Left ventricle myocardium inferior (tissue), 1 donor: ENCODE measurements at regions not wholly inside any gene's neighbourhood (a gene's known extent, or its start where the extent isn't known, plus 50 kb on each side); places are given as distances from the start of the nearest gene placed in this dataset.

Experiments used
- DNase-seq: peaks from one replicate; pipeline ENCODE4 v3.0.0-alpha.2; 2020
- H3K27ac ChIP-seq: fragments of 200-600 bp; replicated peaks from 2 replicates; pipeline ENCODE4 v1.8.0; 2021
- H3K27me3 ChIP-seq: fragments of 200-600 bp; 2 replicates; pipeline ENCODE4 v1.8.0; 2021; ENCODE audit warnings: low read depth
- H3K36me3 ChIP-seq: fragments of 200-600 bp; 2 replicates; pipeline ENCODE4 v1.8.0; 2021
- H3K4me1 ChIP-seq: fragments of 200-600 bp; 2 replicates; pipeline ENCODE4 v1.8.0; 2021
- H3K4me3 ChIP-seq: fragments of 200-600 bp; 2 replicates; pipeline ENCODE4 v1.8.0; 2021; ENCODE audit warnings: mild to moderate bottlenecking, moderate library complexity
- H3K9me3 ChIP-seq: fragments of 200-600 bp; replicated peaks from 2 replicates; pipeline ENCODE4 v1.8.0; 2021
- CTCF ChIP-seq: fragments of 200-600 bp; IDR thresholded peaks from 2 replicates; pipeline ENCODE4 v1.8.0; 2021; ENCODE audit warnings: antibody characterized with exemption, mild to moderate bottlenecking, borderline replicate concordance
- intact Hi-C: fragments of 100-400 bp; cut with micrococcal nuclease; formaldehyde crosslinking; loops from one replicate; pipeline ENCODE4 v1.11.0; 2022
- donor health status: DM: no; HTN: yes; CAD: no; lungs with severe emphysema.

GRCh38 chr2:212908031-212908430 lies 243.4 kb downstream of the IKZF2 start:
- intact Hi-C loops, result no loop called here
- Histone ChIP-seq H3K4me3 (no peak overlapping the region), H3K36me3 (no peaks in the 10 kb centered on the region), H3K27ac (no peak overlapping the region), H3K27me3 (no peaks in the 10 kb centered on the region), H3K9me3 (no peaks in the 10 kb centered on the region), H3K4me1 (peaks cover 10% of the 10 kb centered on the region)
- DNase-seq, result no peak
- TF ChIP-seq CTCF, result no peak

- peaks cover 10% of the 10 kb centered on the region for H3K4me1 ChIP-seq
- DNase-seq, result no peak
- intact Hi-C loops, result no loop called here
- no peak for TF ChIP-seq CTCF
- H3K27ac ChIP-seq, result no peak overlapping the region
- H3K36me3 ChIP-seq, result no peaks in the 10 kb centered on the region
- no peaks in the 10 kb centered on the region for H3K9me3 ChIP-seq
- no peak overlapping the region for H3K4me3 ChIP-seq
- no peaks in the 10 kb centered on the region for H3K27me3 ChIP-seq
Observed at GRCh38 chr2:212906620-212907019, 244.8 kb downstream of the IKZF2 start.

GRCh38 chr2:212905640-212906201 lies 245.7 kb downstream of the IKZF2 start:
- no peak for TF ChIP-seq CTCF
- intact Hi-C loops, result no loop called here
- Histone ChIP-seq H3K4me3 (no peak overlapping the region), H3K27ac (no peak overlapping the region), H3K36me3 (no peaks in the 10 kb centered on the region), H3K9me3 (no peaks in the 10 kb centered on the region), H3K4me1 (peaks cover 10% of the 10 kb centered on the region), H3K27me3 (no peaks in the 10 kb centered on the region)
- no peak for DNase-seq

GRCh38 chr2:212904646-212905045 lies 246.8 kb downstream of the IKZF2 start:
- Histone ChIP-seq H3K4me3 (no peak overlapping the region), H3K27ac (no peak overlapping the region), H3K27me3 (no peaks in the 10 kb centered on the region), H3K36me3 (no peaks in the 10 kb centered on the region), H3K9me3 (no peaks in the 10 kb centered on the region), H3K4me1 (peaks cover 10% of the 10 kb centered on the region)
- no peak for TF ChIP-seq CTCF
- no peak for DNase-seq
- intact Hi-C loops, result no loop called here

GRCh38 chr2:212903413-212903812 lies 248.0 kb downstream of the IKZF2 start:
- no peaks in the 10 kb centered on the region for H3K9me3 ChIP-seq
- intact Hi-C loops, result no loop called here
- no peak for DNase-seq
- no peak overlapping the region for H3K27ac ChIP-seq
- no peak for TF ChIP-seq CTCF
- H3K27me3 ChIP-seq, result no peaks in the 10 kb centered on the region
- no peak overlapping the region for H3K4me3 ChIP-seq
- H3K4me1 ChIP-seq, result peaks cover 10% of the 10 kb centered on the region
- no peaks in the 10 kb centered on the region for H3K36me3 ChIP-seq

- no peak for TF ChIP-seq CTCF
- H3K4me3 ChIP-seq, result no peak overlapping the region
- H3K36me3 ChIP-seq, result no peaks in the 10 kb centered on the region
- no peak overlapping the region for H3K27ac ChIP-seq
- DNase-seq, result no peak
- no peaks in the 10 kb centered on the region for H3K9me3 ChIP-seq
- no peaks in the 10 kb centered on the region for H3K27me3 ChIP-seq
- H3K4me1 ChIP-seq, result peaks cover 10% of the 10 kb centered on the region
- intact Hi-C loops, result no loop called here
Observed at GRCh38 chr2:212902421-212902820, 249.0 kb downstream of the IKZF2 start.
